Spleen (tissue), 11 donors: ENCODE measurements at regions not wholly inside any gene's neighbourhood (a gene's known extent, or its start where the extent isn't known, plus 50 kb on each side); places are given as distances from the start of the nearest gene placed in this dataset.

ENCODE experiments used
- DNase-seq: peaks from one replicate; pipeline ENCODE4 v3.0.0-alpha.2; 2020
- H3K27ac ChIP-seq, 8 donors: fragments of 200-600 bp; sonication (generic) in 7 of 8; 1 replicate in 4 of 8; 2 replicates in 4 of 8; pipeline versions ENCODE4 v1.5.0 to v1.8.0; 2016 to 2021; ENCODE audit warnings: inconsistent platforms in 4 of 8, mild to moderate bottlenecking in 4 of 8, moderate library complexity in 1 of 8
- H3K27me3 ChIP-seq, 7 donors: fragments of 200-600 bp; sonication (generic) in 6 of 7; replicated peaks in 1 of 7; 1 replicate in 4 of 7; 2 replicates in 3 of 7; pipeline versions ENCODE4 v1.5.0 to v1.8.0; 2016 to 2021; ENCODE audit warnings: inconsistent platforms in 3 of 7, mild to moderate bottlenecking in 1 of 7
- H3K36me3 ChIP-seq, 6 donors: fragments of 200-600 bp; sonication (generic) in 5 of 6; 1 replicate in 4 of 6; 2 replicates in 2 of 6; pipeline versions ENCODE4 v1.5.0 to v1.8.0; 2016 to 2021; ENCODE audit warnings: inconsistent platforms in 2 of 6
- H3K4me1 ChIP-seq, 6 donors: fragments of 200-600 bp; sonication (generic) in 5 of 6; 1 replicate in 3 of 6; 2 replicates in 3 of 6; pipeline versions ENCODE4 v1.5.0 to v1.8.0; 2016 to 2021; ENCODE audit warnings: inconsistent platforms in 3 of 6
- H3K4me3 ChIP-seq, 8 donors: fragments of 200-600 bp; sonication (generic) in 7 of 8; 1 replicate in 4 of 8; 2 replicates in 4 of 8; pipeline versions ENCODE4 v1.5.0 to v1.8.0; 2016 to 2021; ENCODE audit warnings: inconsistent platforms in 4 of 8, mild to moderate bottlenecking in 4 of 8, moderate library complexity in 2 of 8
- H3K9me3 ChIP-seq, 8 donors: fragments of 200-600 bp; sonication (generic) in 7 of 8; 1 replicate in 4 of 8; 2 replicates in 4 of 8; pipeline versions ENCODE4 v1.5.0 to v1.8.0; 2016 to 2021; ENCODE audit warnings: inconsistent platforms in 4 of 8
- CTCF ChIP-seq, 11 experiments: fragments of 200-600 bp in 7 of 11; fragments of 450-650 bp in 4 of 11; sonication (generic) in 4 of 11; IDR thresholded peaks in 8 of 11; conservative IDR thresholded peaks in 3 of 11; 1 replicate in 7 of 11; 2 replicates in 4 of 11; pipeline versions ENCODE4 v1.4.0 to v1.8.0; 2016 to 2021; ENCODE audit warnings: antibody characterized with exemption in 11 of 11, inconsistent platforms in 4 of 11, mild to moderate bottlenecking in 1 of 11
- POLR2A ChIP-seq, 3 donors: fragments of 450-650 bp; IDR thresholded peaks; one replicate each; pipeline ENCODE4 v1.5.1; 2017; ENCODE audit warnings: antibody characterized with exemption in 3 of 3, mild to moderate bottlenecking in 1 of 3
- POLR2AphosphoS5 ChIP-seq, 3 donors: sonication (generic); formaldehyde crosslinking; IDR thresholded peaks; one replicate each; pipeline ENCODE4 v1.5.1; 2017; ENCODE audit warnings: antibody characterized with exemption in 3 of 3
- WGBS, 5 donors: extraction: QIAGEN DNeasy Blood & Tissue Kit in 3 of 5; methylation state at CpG; one replicate each; pipeline versions ENCODE4 v1.1.5 to v1.1.7; 2013 to 2018; 5-methylcytosine and 5-hydroxymethylcytosine counted together
- intact Hi-C: fragments of 100-400 bp; cut with DNase I; formaldehyde crosslinking; loops from one replicate; pipeline ENCODE4 v1.15.0; 2023; ENCODE audit warnings: low total_unique reads
- donor health status: healthy with polysubstance abuse.
- donor health status: DM: no; HTN: no; CAD: no; lungs with moderate emphysema.
- donor health status: DM: no; HTN: no; CAD: no.
- donor health status: Bipolar disorder and iron deficiency.
- donor health status: healthy.
- donor health status: DM: no; HTN: no; CAD: no.
- donor health status: DM: yes; HTN: yes; CAD: no.

- DNase-seq = no peak
- H3K9me3 ChIP-seq = no peaks in the 10 kb centered on the region
- no peak overlapping the region for H3K27ac ChIP-seq
- H3K27me3 ChIP-seq = no peaks in the 10 kb centered on the region
- intact Hi-C loops = no loop called here
- no peaks in the 10 kb centered on the region for H3K36me3 ChIP-seq
- TF ChIP-seq CTCF (IDR thresholded peaks at IDR 0.05 in 8 of 11, conservative IDR thresholded peaks at IDR 0.05 in 3 of 11) (no peak), POLR2AphosphoS5 (IDR thresholded peaks at IDR 0.05) (no peak), POLR2A (IDR thresholded peaks at IDR 0.05) (no peak)
- H3K4me1 ChIP-seq = no peaks in the 10 kb centered on the region
- 73 to 92% (median 84%) methylated on average over 6 of the region's 6 CpGs for WGBS, 5 donors
- H3K4me3 ChIP-seq = no peak overlapping the region
Measured at GRCh38 chr6:90835596-90836212, 248.8 kb upstream of the MAP3K7 start.

- TF ChIP-seq POLR2AphosphoS5 (IDR thresholded peaks at IDR 0.05) (no peak), POLR2A (IDR thresholded peaks at IDR 0.05) (no peak), CTCF (IDR thresholded peaks at IDR 0.05 in 8 of 11, conservative IDR thresholded peaks at IDR 0.05 in 3 of 11) (no peak)
- peaks cover 0 to 2% (median under 1%) of the 10 kb centered on the region in 8 donors for H3K9me3 ChIP-seq
- intact Hi-C loops = no loop called here
- H3K4me1 ChIP-seq = no peaks in the 10 kb centered on the region
- DNase-seq = no peak
- no peak overlapping the region for H3K27ac ChIP-seq
- no peaks in the 10 kb centered on the region for H3K27me3 ChIP-seq
- no peak overlapping the region for H3K4me3 ChIP-seq
- no peaks in the 10 kb centered on the region for H3K36me3 ChIP-seq
- 61 to 81% (median 63%) methylated on average over 2 of the region's 2 CpGs for WGBS, 5 donors
Measured at GRCh38 chr6:90829311-90829710, 242.4 kb upstream of the MAP3K7 start.

- Histone ChIP-seq H3K9me3 (peaks cover 0 to 8% (median 3%) of the 10 kb centered on the region in 8 donors), H3K36me3 (no peaks in the 10 kb centered on the region), H3K4me1 (no peaks in the 10 kb centered on the region), H3K27ac (no peak overlapping the region), H3K4me3 (no peak overlapping the region), H3K27me3 (peaks cover 0 to 3% (median 0%) of the 10 kb centered on the region in 7 donors)
- intact Hi-C loops = no loop called here
- TF ChIP-seq CTCF (IDR thresholded peaks at IDR 0.05 in 8 of 11, conservative IDR thresholded peaks at IDR 0.05 in 3 of 11) (no peak), POLR2A (IDR thresholded peaks at IDR 0.05) (no peak), POLR2AphosphoS5 (IDR thresholded peaks at IDR 0.05) (no peak)
- DNase-seq = no peak
Measured at GRCh38 chr6:90820436-90820835, 233.6 kb upstream of the MAP3K7 start.

GRCh38 chr6:90819483-90819882 is 232.6 kb upstream of the MAP3K7 start:
- TF ChIP-seq POLR2A (IDR thresholded peaks at IDR 0.05) (no peak), CTCF (IDR thresholded peaks at IDR 0.05 in 8 of 11, conservative IDR thresholded peaks at IDR 0.05 in 3 of 11) (no peak), POLR2AphosphoS5 (IDR thresholded peaks at IDR 0.05) (no peak)
- Histone ChIP-seq H3K4me1 (no peaks in the 10 kb centered on the region), H3K27me3 (peaks cover 0 to 3% (median 0%) of the 10 kb centered on the region in 7 donors), H3K9me3 (peaks cover 0 to 15% (median 5%) of the 10 kb centered on the region in 8 donors), H3K36me3 (no peaks in the 10 kb centered on the region), H3K4me3 (no peak overlapping the region), H3K27ac (no peak overlapping the region)
- DNase-seq = no peak
- WGBS, 5 donors = 78 to 95% (median 86%) methylated on average over 4 of the region's 4 CpGs
- intact Hi-C loops = no loop called here
